HepG2 (cell line): ENCODE measurements at regions not wholly inside any gene's neighbourhood (a gene's known extent, or its start where the extent isn't known, plus 50 kb on each side); places are given as distances from the start of the nearest gene placed in this dataset.
A peak's percentile ranks its signal among the peaks of the same experiment; 100 is the strongest.

Experiments
- ATF2 ChIP-seq: sonication (generic); formaldehyde crosslinking; IDR thresholded peaks from 2 replicates; pipeline ENCODE4 v1.4.0; 2020; ENCODE audit warnings: missing genetic modification reagents
- CREB1 ChIP-seq, 2 experiments: fragments of 450-650 bp in 1 of 2; IDR thresholded peaks; 2 replicates each; pipeline ENCODE4 v1.6.1; 2016 to 2017; ENCODE audit warnings: control low read depth in 1 of 2, mild to moderate bottlenecking in 1 of 2, missing compliant biosample characterization in 1 of 2, missing genetic modification characterization in 1 of 2
- ELF3 ChIP-seq: IDR thresholded peaks from 2 replicates; pipeline ENCODE4 v1.6.1; 2016; ENCODE audit warnings: missing genetic modification reagents, missing compliant biosample characterization
- LCORL ChIP-seq, 2 experiments: fragments of 450-650 bp in 1 of 2; sonication (generic) in 1 of 2; formaldehyde crosslinking in 1 of 2; IDR thresholded peaks; 2 replicates each; pipeline versions ENCODE4 v1.5.0 to v1.6.1; 2017 to 2020; ENCODE audit warnings: antibody characterized with exemption in 1 of 2, missing genetic modification reagents in 1 of 2
- NCOR1 ChIP-seq: fragments of 200-600 bp; sonication (generic); IDR thresholded peaks from 2 replicates; pipeline ENCODE4 v1.7.0; 2017; ENCODE audit warnings: antibody characterized with exemption, low read length, borderline replicate concordance
- PBX3 ChIP-seq: sonication (generic); formaldehyde crosslinking; IDR thresholded peaks from 2 replicates; pipeline ENCODE4 v1.8.1; 2023; ENCODE audit warnings: missing genetic modification reagents, inconsistent platforms, borderline replicate concordance
- SIX1 ChIP-seq: sonication (generic); formaldehyde crosslinking; IDR thresholded peaks from 2 replicates; pipeline ENCODE4 v1.4.0; 2020; ENCODE audit warnings: missing genetic modification reagents, borderline replicate concordance
- TARDBP ChIP-seq: sonication (generic); formaldehyde crosslinking; IDR thresholded peaks from 2 replicates; pipeline ENCODE4 v1.8.0; 2022; ENCODE audit warnings: mild to moderate bottlenecking, missing genetic modification reagents
- TCF7 ChIP-seq: sonication (generic); IDR thresholded peaks from 2 replicates; pipeline ENCODE4 v1.6.1; 2016; ENCODE audit warnings: antibody characterized with exemption, low read depth
- XRCC5 ChIP-seq: fragments of 200-400 bp; formaldehyde crosslinking; optimal IDR thresholded peaks from 2 replicates; pipeline ENCODE3; 2017; ENCODE audit warnings: mild to moderate bottlenecking, low read length
- YEATS4 ChIP-seq: sonication (generic); formaldehyde crosslinking; IDR thresholded peaks from 2 replicates; pipeline ENCODE4 v1.4.0; 2020; ENCODE audit warnings: missing genetic modification reagents, borderline replicate concordance
- ZNF552 ChIP-seq: sonication (generic); formaldehyde crosslinking; IDR thresholded peaks from 2 replicates; pipeline ENCODE4 v1.9.0; 2022; ENCODE audit warnings: missing genetic modification reagents, mild to moderate bottlenecking, borderline replicate concordance
- ZNF850 ChIP-seq: sonication (generic); formaldehyde crosslinking; conservative IDR thresholded peaks from 2 replicates; pipeline ENCODE4 v1.9.0; 2021; ENCODE audit warnings: mild to moderate bottlenecking, missing genetic modification reagents
- TF ChIP-seq, protein P1 (sequence below): sonication (generic); formaldehyde crosslinking; IDR thresholded peaks from 2 replicates; pipeline ENCODE4 v1.4.0; 2020; ENCODE audit warnings: missing genetic modification reagents, borderline replicate concordance
- TF ChIP-seq, protein P2 (sequence below): IDR thresholded peaks from 2 replicates; pipeline ENCODE4 v1.6.1; 2016; ENCODE audit warnings: missing biosample characterization, missing genetic modification reagents, low read depth
- TF ChIP-seq, protein P3 (sequence below): sonication (generic); formaldehyde crosslinking; IDR thresholded peaks from 2 replicates; pipeline ENCODE4 v1.5.0; 2020; ENCODE audit warnings: mild to moderate bottlenecking, missing genetic modification reagents, moderate library complexity

GRCh38 chr6:142566628-142567396, 265.0 kb downstream of the ADGRG6 start (continued):
- TF ChIP-seq NCOR1: no peak
- TF ChIP-seq LCORL (IDR thresholded peaks at IDR 0.05): no peak
- 0 out of 2 replicates have a peak, but pooled peaks have one; percentile 20 for TF ChIP-seq LCORL (CRISPR knock-in tag; IDR thresholded peaks at IDR 0.05)
- TF ChIP-seq, protein P1, sequence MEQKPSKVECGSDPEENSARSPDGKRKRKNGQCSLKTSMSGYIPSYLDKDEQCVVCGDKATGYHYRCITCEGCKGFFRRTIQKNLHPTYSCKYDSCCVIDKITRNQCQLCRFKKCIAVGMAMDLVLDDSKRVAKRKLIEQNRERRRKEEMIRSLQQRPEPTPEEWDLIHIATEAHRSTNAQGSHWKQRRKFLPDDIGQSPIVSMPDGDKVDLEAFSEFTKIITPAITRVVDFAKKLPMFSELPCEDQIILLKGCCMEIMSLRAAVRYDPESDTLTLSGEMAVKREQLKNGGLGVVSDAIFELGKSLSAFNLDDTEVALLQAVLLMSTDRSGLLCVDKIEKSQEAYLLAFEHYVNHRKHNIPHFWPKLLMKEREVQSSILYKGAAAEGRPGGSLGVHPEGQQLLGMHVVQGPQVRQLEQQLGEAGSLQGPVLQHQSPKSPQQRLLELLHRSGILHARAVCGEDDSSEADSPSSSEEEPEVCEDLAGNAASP (CRISPR knock-in tag): no peak
- 0 out of 2 replicates have a peak, but pooled peaks have one; percentile 22 for TF ChIP-seq ELF3 (CRISPR knock-in tag)
- no peak for TF ChIP-seq TCF7
- TF ChIP-seq TARDBP (CRISPR knock-in tag): no peak
- TF ChIP-seq YEATS4 (CRISPR knock-in tag): no peak
- peak; percentile 49 for TF ChIP-seq XRCC5
- TF ChIP-seq, protein P2, sequence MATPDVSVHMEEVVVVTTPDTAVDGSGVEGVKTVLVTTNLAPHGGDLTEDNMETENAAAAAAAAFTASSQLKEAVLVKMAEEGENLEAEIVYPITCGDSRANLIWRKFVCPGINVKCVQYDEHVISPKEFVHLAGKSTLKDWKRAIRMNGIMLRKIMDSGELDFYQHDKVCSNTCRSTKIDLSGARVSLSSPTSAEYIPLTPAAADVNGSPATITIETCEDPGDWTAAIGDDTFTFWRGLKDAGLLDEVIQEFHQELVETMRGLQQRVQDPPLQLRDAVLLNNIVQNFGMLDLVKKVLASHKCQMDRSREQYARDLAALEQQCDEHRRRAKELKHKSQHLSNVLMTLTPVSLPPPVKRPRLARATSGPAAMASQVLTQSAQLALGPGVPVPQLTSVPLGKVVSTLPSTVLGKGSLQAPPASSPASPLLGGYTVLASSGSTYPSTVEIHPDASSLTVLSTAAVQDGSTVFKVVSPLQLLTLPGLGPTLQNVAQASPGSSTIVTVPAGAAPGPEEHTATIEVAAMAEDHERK: no peak
- no peak for TF ChIP-seq PBX3 (CRISPR knock-in tag)
- TF ChIP-seq SIX1 (CRISPR knock-in tag): no peak
- no peak for TF ChIP-seq ZNF850 (CRISPR knock-in tag)
- TF ChIP-seq ZNF552 (CRISPR knock-in tag): no peak
- TF ChIP-seq, protein P3, sequence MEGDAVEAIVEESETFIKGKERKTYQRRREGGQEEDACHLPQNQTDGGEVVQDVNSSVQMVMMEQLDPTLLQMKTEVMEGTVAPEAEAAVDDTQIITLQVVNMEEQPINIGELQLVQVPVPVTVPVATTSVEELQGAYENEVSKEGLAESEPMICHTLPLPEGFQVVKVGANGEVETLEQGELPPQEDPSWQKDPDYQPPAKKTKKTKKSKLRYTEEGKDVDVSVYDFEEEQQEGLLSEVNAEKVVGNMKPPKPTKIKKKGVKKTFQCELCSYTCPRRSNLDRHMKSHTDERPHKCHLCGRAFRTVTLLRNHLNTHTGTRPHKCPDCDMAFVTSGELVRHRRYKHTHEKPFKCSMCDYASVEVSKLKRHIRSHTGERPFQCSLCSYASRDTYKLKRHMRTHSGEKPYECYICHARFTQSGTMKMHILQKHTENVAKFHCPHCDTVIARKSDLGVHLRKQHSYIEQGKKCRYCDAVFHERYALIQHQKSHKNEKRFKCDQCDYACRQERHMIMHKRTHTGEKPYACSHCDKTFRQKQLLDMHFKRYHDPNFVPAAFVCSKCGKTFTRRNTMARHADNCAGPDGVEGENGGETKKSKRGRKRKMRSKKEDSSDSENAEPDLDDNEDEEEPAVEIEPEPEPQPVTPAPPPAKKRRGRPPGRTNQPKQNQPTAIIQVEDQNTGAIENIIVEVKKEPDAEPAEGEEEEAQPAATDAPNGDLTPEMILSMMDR: peak; percentile 87
- TF ChIP-seq CREB1 (IDR thresholded peaks at IDR 0.05): no peak
- TF ChIP-seq CREB1 (CRISPR knock-in tag; IDR thresholded peaks at IDR 0.05): no peak
- TF ChIP-seq ATF2 (CRISPR knock-in tag): no peak
